ENCODE measurements at regions not wholly inside any gene's neighbourhood (a gene's known extent, or its start where the extent isn't known, plus 50 kb on each side); places are given as distances from the start of the nearest gene placed in this dataset.

DNA sequence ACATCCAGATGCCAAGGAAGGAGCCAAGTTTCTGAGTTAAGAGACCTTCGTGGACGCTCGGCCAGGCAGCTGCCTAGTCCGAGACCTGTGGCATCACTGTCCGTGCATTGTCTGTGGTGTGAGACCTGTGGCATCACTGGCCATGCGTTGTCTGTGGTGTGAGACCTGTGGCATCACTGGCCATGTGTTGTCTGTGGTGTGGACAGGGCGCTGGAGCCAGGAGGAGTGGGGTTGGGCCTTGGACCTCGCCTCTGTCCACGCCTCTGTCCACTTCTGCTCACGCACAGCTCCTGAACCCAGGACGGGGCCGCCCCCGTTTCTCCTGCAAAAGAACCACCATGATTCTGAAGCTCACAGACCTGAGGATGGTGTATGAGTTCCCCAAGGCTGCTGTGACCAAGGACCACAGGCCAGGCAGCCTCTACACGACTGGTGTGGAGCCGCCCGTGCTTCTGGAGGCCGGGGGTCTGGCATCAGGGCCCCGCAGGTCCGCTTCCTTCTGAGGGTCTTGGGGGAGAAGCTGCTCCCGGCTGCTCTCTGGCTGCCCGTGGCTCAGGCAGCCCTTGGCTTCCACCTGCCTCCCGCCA is 1218.3 kb downstream of the BRD1 start:
- TF ChIP-seq, protein P1, sequence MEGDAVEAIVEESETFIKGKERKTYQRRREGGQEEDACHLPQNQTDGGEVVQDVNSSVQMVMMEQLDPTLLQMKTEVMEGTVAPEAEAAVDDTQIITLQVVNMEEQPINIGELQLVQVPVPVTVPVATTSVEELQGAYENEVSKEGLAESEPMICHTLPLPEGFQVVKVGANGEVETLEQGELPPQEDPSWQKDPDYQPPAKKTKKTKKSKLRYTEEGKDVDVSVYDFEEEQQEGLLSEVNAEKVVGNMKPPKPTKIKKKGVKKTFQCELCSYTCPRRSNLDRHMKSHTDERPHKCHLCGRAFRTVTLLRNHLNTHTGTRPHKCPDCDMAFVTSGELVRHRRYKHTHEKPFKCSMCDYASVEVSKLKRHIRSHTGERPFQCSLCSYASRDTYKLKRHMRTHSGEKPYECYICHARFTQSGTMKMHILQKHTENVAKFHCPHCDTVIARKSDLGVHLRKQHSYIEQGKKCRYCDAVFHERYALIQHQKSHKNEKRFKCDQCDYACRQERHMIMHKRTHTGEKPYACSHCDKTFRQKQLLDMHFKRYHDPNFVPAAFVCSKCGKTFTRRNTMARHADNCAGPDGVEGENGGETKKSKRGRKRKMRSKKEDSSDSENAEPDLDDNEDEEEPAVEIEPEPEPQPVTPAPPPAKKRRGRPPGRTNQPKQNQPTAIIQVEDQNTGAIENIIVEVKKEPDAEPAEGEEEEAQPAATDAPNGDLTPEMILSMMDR (IDR thresholded peaks at IDR 0.05) = no peak
- TF ChIP-seq POLR2A (IDR thresholded peaks at IDR 0.05) = no peak

Measured in esophagus squamous epithelium (tissue), 4 donors.